GM19452 (cell line): ENCODE measurements at regions not wholly inside any gene's neighbourhood (a gene's known extent, or its start where the extent isn't known, plus 50 kb on each side); places are given as distances from the start of the nearest gene placed in this dataset.
"Not testable (repeated sequence)": the region's sequence is repeated elsewhere in the genome, so short reads cannot be mapped to it uniquely, and the experiment has no call there.

ENCODE experiments used
- ATAC-seq: cut with Tn5 transposase; IDR thresholded peaks from one replicate; pipeline ENCODE4 v1.9.1; 2021; ENCODE audit not compliant: unreplicated experiment

- no peak for ATAC-seq
Measured at GRCh38 chr5:92378966-92379611, 996.0 kb upstream of the ARRDC3 start.

DNA sequence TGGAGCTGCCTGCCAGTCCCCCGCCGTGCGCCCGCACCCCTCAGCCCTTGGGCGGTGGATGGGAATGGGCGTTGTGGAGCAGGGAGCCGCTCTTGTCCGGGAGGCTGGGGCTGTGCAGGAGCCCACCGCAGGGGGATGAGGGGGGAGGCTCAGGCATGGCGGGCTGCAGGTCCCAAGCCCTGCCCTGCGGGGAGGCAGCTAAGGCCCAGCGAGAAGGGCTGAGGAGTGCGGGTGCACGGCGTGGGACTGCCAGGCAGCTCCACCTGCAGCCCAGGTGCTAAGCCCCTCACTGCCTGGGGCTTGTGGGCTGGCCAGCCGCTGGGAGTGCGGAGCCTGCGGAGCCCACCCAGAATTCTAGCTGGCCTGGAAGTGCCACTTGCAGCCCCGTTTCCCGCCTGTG is 991.7 kb upstream of the ARRDC3 start:
- no peak for ATAC-seq

DNA sequence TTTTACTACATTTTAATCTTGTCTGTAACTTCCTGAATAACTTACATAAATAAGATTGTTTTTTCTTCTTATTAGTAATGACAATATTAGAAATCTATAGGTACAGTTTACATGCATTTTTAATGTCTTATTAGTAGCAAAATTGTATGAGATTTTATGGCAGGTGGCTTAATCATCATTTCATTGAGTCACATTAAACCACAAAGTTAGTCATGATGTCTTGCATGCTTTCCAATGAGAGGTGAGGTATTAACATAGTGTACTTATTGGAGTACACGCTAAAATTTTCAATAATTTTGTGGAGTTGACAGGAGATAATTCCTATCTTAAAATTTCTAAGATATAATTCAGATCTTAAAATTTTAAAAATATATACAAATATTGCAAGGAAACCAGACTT is 989.6 kb upstream of the ARRDC3 start:
- no peak for ATAC-seq

- ATAC-seq, result no peak
Measured at GRCh38 chr5:92371889-92372235, 988.7 kb upstream of the ARRDC3 start.

DNA sequence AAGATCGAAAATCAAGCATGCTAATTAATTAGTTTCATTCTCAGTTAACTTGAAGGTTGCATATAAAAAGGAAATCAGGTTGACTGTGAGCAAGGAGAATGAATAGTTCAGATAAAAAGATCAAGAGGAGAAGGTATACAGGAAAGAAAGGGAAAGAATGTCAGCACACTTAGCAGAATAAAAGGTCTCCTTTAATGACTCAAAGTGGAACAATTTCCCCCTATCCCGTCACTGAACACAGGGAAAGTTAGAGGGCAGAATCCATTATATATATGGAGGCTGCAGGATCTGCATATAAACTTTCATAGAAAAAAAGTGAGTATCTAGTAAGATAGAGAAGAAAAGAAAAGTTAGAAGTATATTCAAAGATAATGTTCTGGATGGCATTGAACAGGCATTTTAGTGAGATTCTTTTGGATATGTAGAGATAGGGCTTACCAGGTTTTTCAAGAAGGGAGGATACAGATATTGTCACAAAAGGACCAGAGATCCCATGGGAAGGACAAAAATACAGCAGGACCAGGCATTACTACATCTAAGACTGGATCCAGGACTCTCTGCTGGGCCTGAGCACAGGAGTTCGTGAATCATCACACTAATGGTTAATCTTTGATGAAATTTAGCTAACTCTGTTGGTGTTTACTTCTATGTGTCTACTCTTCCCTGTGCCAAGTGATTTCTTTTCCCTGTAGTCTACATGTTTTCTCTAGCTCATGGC is 988.2 kb upstream of the ARRDC3 start:
- ATAC-seq, result no peak

GRCh38 chr5:92370032-92370431 is 986.9 kb upstream of the ARRDC3 start:
- ATAC-seq, result no peak

DNA sequence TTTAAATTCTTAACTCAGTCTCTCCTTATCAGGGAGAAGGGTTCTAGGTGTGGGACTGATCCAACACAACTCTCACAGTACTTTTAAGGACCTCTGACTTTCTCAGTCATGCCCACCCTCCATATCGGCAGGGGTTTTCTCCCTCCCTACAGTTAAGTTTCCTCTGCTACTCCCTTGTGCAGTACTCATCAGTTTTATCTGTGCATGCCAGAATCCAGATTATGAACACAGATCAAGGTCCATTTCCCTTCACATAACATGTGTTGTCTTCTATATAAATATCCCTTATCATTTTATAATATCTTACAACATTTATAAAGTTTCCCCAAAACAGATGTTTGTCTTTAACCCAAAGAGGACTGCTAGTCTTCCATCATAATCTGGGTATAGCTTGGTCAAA is 986.5 kb upstream of the ARRDC3 start:
- no peak for ATAC-seq

GRCh38 chr5:92364986-92365550 is 982.0 kb upstream of the ARRDC3 start:
- no peak for ATAC-seq

GRCh38 chr5:92353107-92354030 is 970.3 kb upstream of the ARRDC3 start:
- ATAC-seq, result no peak

- no peak for ATAC-seq
Measured at GRCh38 chr5:92337772-92338234, 954.7 kb upstream of the ARRDC3 start.

- ATAC-seq, result no peak
Measured at GRCh38 chr5:92332039-92332438, 948.9 kb upstream of the ARRDC3 start.

- no peak for ATAC-seq
Measured at GRCh38 chr5:92330365-92330764, 947.2 kb upstream of the ARRDC3 start.

DNA sequence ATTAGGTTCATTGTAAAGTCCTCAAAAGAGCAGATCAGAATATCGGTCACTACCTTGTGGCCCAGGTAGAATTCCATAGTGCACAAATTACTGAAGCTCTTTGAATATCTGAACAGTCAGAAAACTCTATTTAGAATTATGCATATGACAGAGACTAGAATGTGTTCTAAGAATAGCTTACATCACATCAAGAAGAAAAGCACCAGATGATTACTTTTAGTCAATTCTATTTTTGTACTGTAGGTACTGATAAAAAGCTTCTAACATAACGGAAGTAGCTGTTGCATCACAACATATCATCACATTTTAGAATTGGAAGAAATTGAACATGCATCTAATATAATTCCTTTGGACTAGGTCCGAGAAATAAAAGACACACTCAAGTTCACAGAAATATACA is 946.6 kb upstream of the ARRDC3 start:
- no peak for ATAC-seq

GRCh38 chr5:92328584-92329259 is 945.6 kb upstream of the ARRDC3 start:
- ATAC-seq, result no peak

DNA sequence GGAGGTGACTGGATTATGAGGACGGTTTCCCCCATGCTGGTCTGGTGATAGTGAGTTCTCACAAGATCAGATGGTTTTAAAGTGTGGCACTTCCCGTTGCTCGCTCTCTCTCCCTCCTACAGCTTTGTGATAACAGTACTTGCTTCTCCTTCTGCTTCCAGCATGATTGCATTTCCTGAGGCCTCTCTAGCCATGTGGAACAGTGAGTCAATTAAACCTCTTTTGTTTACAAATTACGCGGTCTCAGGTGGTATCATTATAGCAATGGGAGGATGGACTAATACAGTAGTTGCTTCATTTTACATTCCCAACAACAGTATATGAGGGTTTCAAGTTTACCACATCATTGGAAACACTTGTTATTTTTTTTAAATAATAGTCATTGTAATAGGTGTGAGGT is 937.3 kb upstream of the ARRDC3 start:
- ATAC-seq, result no peak

- ATAC-seq, result no peak
Measured at GRCh38 chr5:92313385-92313784, 930.3 kb upstream of the ARRDC3 start.

- no peak for ATAC-seq
Measured at GRCh38 chr5:92309336-92309991, 926.3 kb upstream of the ARRDC3 start.

DNA sequence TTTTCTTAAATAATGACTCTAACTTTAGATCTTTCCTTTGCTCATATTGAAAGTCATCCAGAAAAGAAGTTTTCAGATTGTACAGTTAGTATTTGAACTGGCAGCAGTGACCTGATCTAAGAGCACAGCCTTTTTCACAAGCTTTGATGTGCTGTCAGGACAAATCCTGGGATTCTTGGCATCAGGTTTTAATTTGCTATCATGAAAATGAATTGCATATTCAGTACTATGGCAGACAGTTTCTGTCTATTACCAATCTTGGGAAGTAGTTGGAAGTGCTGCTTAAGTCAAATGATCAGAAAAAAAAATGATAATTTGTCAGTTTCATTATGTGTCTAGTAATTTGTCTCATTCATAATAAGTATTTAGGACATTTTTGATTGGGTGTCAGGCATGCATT is 925.6 kb upstream of the ARRDC3 start:
- no peak for ATAC-seq

DNA sequence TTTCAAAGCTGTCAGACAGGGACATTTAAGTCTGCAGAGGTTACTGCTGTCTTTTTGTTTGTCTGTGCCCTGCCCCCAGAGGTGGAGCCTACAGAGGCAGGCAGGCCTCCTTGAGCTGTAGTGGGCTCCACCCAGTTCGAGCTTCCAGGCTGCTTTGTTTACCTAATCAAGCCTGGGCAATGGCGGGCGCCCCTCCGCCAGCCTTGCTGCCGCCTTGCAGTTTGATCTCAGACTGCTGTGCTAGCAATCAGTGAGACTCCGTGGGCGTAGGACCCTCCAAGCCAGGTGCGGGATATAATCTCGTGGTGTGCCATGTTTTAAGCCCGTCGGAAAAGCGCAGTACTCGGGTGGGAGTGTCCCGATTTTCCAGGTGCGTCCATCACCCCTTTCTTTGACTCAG is 919.2 kb upstream of the ARRDC3 start:
- not testable (repeated sequence) for ATAC-seq

DNA sequence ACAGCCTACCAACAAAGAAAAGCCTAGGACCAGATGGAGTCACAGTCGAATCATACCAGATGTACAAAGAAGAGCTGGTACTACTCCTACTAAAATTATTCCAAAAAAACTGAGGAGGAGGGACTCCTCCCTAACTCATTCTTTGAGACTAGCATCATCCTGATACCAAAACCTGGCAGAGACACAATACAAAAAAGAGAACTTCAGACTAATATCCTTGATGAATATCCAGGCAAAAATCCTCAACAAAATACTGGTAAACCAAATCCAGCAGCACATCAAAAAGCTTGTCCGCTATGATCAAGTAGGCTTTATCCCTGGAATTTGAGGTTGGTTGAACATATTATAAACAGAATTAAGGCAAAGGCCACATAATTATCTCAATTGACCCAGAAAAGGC is 900.4 kb upstream of the ARRDC3 start:
- ATAC-seq, result no peak
